ENCODE measurements at regions not wholly inside any gene's neighbourhood (a gene's known extent, or its start where the extent isn't known, plus 50 kb on each side); places are given as distances from the start of the nearest gene placed in this dataset.
"Not testable (repeated sequence)": the region's sequence is repeated elsewhere in the genome, so short reads cannot be mapped to it uniquely, and the experiment has no call there.

GRCh38 chr14:43165651-43166050, 1341.4 kb downstream of the FSCB start:
- no peak for DNase-seq (ENCODE audit: low spot score)

- DNase-seq (ENCODE audit: low spot score), result no peak
Measured at GRCh38 chr14:43161477-43161876, 1345.6 kb downstream of the FSCB start.

GRCh38 chr14:43157661-43158060, 1349.4 kb downstream of the FSCB start:
- no peak for DNase-seq (ENCODE audit: low spot score)

- DNase-seq (ENCODE audit: low spot score), result no peak
Measured at GRCh38 chr14:43155924-43156323, 1351.2 kb downstream of the FSCB start.

GRCh38 chr14:43155258-43155657, 1351.8 kb downstream of the FSCB start:
- no peak for DNase-seq (ENCODE audit: low spot score)

- no peak for DNase-seq (ENCODE audit: low spot score)
Measured at GRCh38 chr14:43147485-43147884, 1359.6 kb downstream of the FSCB start.

- no peak for DNase-seq (ENCODE audit: low spot score)
Measured at GRCh38 chr14:43145361-43145760, 1361.7 kb downstream of the FSCB start.

GRCh38 chr14:43143106-43143505, 1364.0 kb downstream of the FSCB start:
- DNase-seq (ENCODE audit: low spot score), result no peak

GRCh38 chr14:43141636-43142191, 1365.4 kb downstream of the FSCB start:
- no peak for DNase-seq (ENCODE audit: low spot score)

- DNase-seq (ENCODE audit: low spot score), result no peak
Measured at GRCh38 chr14:43140453-43140852, 1366.6 kb downstream of the FSCB start.

- DNase-seq (ENCODE audit: low spot score), result no peak
Measured at GRCh38 chr14:43135877-43136411, 1371.1 kb downstream of the FSCB start.

- DNase-seq (ENCODE audit: low spot score), result no peak
Measured at GRCh38 chr14:43132441-43132840, 1374.6 kb downstream of the FSCB start.

- DNase-seq (ENCODE audit: low spot score), result not testable (repeated sequence)
Measured at GRCh38 chr14:43128429-43128828, 1378.7 kb downstream of the FSCB start.

GRCh38 chr14:43127874-43128273, 1379.2 kb downstream of the FSCB start:
- DNase-seq (ENCODE audit: low spot score), result not testable (repeated sequence)

- DNase-seq (ENCODE audit: low spot score), result no peak
Measured at GRCh38 chr14:43123544-43123943, 1383.5 kb downstream of the FSCB start.

- DNase-seq (ENCODE audit: low spot score), result no peak
Measured at GRCh38 chr14:43119672-43120071, 1387.4 kb downstream of the FSCB start.

- DNase-seq (ENCODE audit: low spot score), result peak; percentile 23
Measured at GRCh38 chr14:43116341-43116740, 1390.7 kb downstream of the FSCB start.

- DNase-seq (ENCODE audit: low spot score), result no peak
Measured at GRCh38 chr14:43105305-43105704, 1401.8 kb downstream of the FSCB start.

- no peak for DNase-seq (ENCODE audit: low spot score)
Measured at GRCh38 chr14:43090380-43090779, 1416.7 kb downstream of the FSCB start.

- DNase-seq (ENCODE audit: low spot score), result no peak
Measured at GRCh38 chr14:43087666-43088065, 1419.4 kb downstream of the FSCB start.

GRCh38 chr14:43085819-43086218, 1421.3 kb downstream of the FSCB start:
- DNase-seq (ENCODE audit: low spot score), result no peak

GRCh38 chr14:43067372-43067771, 1439.7 kb downstream of the FSCB start:
- not testable (repeated sequence) for DNase-seq (ENCODE audit: low spot score)

GRCh38 chr14:43056106-43056505, 1449.4 kb downstream of the LRFN5 start:
- no peak for DNase-seq (ENCODE audit: low spot score)

GRCh38 chr14:43052897-43053296, 1446.2 kb downstream of the LRFN5 start:
- DNase-seq (ENCODE audit: low spot score), result no peak

Measured in kidney tubule cell (primary cell).